ENCODE measurements at regions not wholly inside any gene's neighbourhood (a gene's known extent, or its start where the extent isn't known, plus 50 kb on each side); places are given as distances from the start of the nearest gene placed in this dataset.
A peak's percentile ranks its signal among the peaks of the same experiment; 100 is the strongest.

DNA sequence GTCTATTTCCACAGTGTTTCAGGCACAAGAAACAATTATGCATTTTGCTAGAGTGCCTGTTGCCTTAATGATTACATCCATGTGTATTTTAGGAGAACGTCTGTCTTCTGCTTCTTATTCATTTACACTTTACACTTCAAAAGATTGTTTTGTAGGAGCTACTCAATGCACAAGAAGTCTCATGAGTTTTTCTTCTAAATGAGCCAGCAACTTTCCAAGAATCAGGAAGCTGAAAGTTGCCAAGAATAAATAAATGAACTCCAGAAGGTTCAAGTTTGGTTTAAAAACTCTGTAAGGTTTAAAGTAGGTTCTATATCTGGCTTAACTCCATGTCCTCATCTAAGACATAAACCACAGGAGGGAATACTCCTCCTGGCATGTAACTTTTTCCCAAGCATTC is 103.8 kb upstream of the ADPGK start:
- H3K27me3 Mint-ChIP-seq: peaks cover 8% of the 10 kb centered on the region
- peaks cover 0 to 12% (median 10%) of the 10 kb centered on the region in 3 donors for H3K9me3 Mint-ChIP-seq
- no peaks in the 10 kb centered on the region for H3K36me3 Mint-ChIP-seq
- H3K27ac Mint-ChIP-seq: no peak overlapping the region
- no peak overlapping the region for H3K4me3 Mint-ChIP-seq
- no peaks in the 10 kb centered on the region for H3K4me1 Mint-ChIP-seq

DNA sequence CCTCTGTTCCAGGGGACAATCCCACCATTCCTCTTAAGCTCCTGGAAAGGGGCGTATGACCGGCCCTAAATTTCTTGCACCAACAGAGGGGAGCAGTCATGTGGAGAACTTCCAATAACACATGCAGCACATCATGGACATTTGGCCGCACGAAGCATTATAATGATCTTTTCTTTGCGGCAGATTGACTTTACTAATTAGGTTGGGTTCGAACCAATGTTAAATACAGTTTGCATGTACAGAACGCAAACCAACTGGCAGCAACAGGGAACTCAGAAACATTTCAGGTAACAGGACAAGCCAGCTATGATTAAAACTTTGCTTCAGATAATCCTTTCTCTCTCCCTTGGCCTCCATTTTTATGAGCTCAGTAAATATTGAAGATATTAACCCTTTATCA is 100.8 kb upstream of the ADPGK start:
- Mint-ChIP-seq H3K4me1 (no peaks in the 10 kb centered on the region), H3K27me3 (peaks cover 1% of the 10 kb centered on the region), H3K36me3 (no peaks in the 10 kb centered on the region), H3K9me3 (peaks cover 2 to 14% (median 12%) of the 10 kb centered on the region in 3 donors), H3K4me3 (no peak overlapping the region), H3K27ac (no peak overlapping the region)

DNA sequence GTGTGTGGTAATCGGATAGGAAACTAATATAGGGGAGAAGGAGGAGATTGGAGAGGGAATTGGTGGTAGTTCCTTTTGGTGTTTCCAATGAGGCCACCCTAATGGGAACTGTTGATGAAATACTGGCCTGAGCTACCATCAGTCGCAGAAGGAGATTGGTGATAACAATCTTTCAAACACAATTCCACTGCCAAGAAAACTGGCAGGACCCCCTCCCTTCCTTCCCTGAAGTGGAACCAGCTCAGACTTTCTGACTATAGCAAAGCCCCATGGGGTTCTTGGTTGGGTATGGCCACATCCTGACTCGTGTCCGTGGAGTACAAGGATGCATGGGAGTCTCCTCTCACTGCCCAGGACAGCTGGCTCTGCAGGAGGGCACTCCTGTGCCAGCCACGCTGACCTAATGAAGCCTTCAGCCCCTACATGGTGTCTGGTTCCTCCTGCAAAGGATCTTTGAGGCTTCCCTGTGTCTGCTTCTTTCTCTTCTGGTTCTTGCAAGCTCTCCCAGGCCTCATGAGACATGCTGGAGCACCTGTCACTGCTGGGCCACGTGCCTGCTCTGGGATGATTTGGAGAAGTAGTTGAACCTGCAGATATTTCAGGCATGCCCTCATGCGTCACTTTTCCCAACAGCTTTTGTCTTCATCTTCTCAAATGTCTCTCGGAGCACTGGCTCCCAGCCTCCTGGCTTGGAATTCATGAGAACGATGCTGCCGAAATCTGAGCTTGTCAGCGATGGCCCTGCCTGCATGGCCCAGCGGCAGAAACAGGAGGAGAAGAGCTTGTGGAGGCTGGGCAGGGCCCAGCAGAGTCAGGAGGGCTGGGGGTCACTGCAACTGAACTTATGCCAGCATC is 90.0 kb upstream of the ADPGK start:
- Mint-ChIP-seq H3K4me3 (no peak overlapping the region), H3K4me1 (no peaks in the 10 kb centered on the region), H3K36me3 (no peaks in the 10 kb centered on the region), H3K27me3 (peaks cover 5% of the 10 kb centered on the region), H3K27ac (no peak overlapping the region), H3K9me3 (peaks cover 0 to 4% (median 0%) of the 10 kb centered on the region in 3 donors)

DNA sequence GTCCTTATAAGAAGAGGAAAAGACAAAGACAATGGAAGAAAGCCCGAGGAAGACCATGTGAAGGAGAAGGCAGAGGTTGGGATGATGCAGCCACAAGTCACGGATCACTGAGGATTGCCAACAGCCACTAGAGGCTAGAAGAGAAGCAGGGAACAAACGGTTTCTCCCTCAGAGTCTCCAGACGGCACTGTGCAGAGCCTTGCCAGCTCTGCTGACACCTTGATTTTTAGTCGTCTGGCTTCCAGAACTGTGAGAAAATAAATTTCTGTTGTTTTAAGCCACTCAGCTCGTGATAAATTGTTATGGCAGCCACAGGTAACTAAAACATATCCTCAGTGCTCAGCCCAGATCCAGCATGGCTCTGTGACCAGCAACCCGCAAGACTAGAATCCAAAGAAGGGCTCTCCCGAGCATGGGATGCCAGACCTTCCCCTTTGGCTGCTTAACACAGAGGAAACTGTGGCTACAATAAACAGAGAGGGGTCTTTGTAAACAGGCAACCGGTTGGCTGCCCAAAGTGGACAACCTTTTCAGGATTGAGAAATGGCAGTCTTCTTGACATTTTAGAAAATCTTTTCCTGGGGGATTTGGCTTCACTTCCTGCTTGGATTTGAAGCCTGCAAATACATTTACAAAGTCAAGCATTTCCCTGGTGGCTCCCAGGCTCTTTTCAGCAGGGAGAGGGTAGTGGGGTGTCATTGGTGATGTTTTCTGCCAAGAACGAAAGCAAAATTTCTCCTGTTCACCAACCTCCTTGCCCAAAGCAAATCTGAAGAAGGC is 88.7 kb upstream of the ADPGK start:
- Mint-ChIP-seq H3K36me3 (no peaks in the 10 kb centered on the region), H3K4me1 (no peaks in the 10 kb centered on the region), H3K27me3 (peaks cover 2% of the 10 kb centered on the region), H3K9me3 (peaks cover 0 to 4% (median 0%) of the 10 kb centered on the region in 3 donors), H3K4me3 (no peak overlapping the region), H3K27ac (peak overlapping the region in 1 of 3 donors; percentile 29)

DNA sequence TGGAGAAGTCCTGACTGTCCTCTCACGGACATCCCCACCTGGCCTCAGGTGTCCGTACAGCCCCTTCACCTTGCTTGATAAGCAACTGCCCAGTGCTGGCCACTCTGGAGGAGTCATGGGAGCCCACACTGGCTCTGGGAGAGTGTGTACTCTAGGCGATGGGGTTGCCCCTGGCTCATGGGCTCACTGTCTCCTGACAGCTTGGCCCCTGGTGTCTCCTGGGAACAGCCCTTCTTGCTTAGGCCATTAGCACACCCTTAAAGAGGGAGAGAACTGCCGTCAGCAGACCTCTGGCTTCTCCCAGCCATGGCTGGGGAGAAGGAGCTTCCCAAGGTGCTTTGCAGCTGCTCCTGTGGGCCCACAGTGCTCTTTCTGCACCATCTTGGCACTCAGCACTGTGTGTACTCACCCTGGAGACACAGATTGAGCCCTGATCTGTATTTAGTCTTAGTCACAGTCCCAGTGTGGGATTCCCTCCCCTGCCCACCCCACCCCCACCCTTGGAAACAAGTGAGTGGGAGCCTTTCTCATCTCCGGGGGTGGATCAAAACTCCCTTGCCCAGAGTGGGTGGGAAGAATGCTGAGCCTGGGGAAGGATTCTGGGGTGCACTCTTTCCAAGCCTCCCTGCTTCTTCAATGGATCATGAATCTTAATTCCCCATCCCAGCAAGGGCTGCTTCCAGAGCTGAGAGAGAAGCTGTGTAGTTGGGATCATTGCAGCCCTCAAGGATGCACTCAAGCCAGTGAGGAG is 83.5 kb upstream of the ADPGK start:
- no peaks in the 10 kb centered on the region for H3K36me3 Mint-ChIP-seq
- no peak overlapping the region for H3K4me3 Mint-ChIP-seq
- H3K27me3 Mint-ChIP-seq: peaks cover 13% of the 10 kb centered on the region
- peaks cover 0 to 2% (median 2%) of the 10 kb centered on the region in 3 donors for H3K9me3 Mint-ChIP-seq
- H3K27ac Mint-ChIP-seq: no peak overlapping the region
- peaks cover 0 to 1% (median 0%) of the 10 kb centered on the region in 3 donors for H3K4me1 Mint-ChIP-seq

DNA sequence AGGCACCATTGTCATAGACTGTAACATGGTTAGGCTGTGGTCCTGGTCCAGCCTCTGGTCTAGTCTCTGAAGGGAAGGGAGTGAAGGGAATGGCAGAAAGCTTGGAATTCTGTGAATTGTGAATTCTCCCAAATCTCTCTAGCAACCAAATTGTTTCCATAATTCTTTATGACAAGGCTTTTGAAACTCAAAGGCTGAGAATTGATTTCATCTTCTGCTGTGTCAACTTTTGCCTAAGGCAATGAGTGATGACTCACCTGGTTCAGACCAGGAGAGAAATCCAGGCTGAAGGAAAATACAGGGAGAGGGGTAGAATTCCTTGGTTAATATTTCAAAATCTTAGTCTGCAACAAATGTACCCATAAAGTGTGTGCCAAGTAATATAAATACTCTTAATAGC is 82.6 kb upstream of the ADPGK start:
- Mint-ChIP-seq H3K4me3 (no peak overlapping the region), H3K27me3 (peaks cover 18% of the 10 kb centered on the region), H3K4me1 (peaks cover 0 to 1% (median 0%) of the 10 kb centered on the region in 3 donors), H3K27ac (no peak overlapping the region), H3K36me3 (no peaks in the 10 kb centered on the region), H3K9me3 (peaks cover 0 to 4% (median 2%) of the 10 kb centered on the region in 3 donors)

DNA sequence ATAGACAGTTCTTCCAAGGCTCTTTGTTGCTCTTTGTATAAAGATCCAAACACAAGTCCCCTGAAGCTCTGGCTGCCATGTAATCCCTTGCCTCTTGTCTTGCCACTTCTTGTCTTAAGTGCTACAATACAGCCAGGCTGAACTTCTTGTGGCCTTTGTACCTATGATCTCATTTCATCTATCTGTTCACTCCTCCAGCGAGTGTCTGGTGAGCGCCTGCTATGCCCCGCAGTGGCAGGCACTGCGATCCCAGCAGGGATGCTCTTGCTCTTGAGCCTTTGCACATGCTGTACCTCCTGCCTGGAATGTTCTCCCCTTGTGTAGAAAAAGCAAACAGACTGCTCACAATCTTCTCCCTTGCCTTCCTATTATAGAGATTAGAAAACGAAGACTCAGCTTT is 81.9 kb upstream of the ADPGK start:
- H3K36me3 Mint-ChIP-seq: no peaks in the 10 kb centered on the region
- no peak overlapping the region for H3K27ac Mint-ChIP-seq

DNA sequence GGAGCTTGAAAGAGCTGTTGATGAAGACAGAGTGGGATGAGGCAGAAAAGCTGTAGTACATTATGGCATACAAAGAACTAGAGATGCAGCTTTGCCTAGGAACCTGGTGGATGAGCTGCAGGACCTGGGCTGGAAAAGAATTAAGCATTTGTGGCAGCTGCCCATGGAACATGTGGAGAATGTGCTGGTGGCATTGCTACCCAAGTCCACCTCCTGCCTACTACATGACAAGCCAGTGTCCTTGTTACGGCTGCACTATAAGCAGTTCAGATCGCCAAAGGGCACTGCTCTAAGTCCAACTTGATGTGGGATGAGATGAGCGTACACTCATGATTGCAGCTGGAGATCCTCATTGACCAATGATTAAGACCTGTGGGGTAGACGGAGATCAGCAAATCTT is 81.1 kb upstream of the ADPGK start:
- Mint-ChIP-seq H3K27ac (no peak overlapping the region), H3K4me1 (peaks cover 0 to 1% (median 0%) of the 10 kb centered on the region in 3 donors), H3K4me3 (no peak overlapping the region), H3K36me3 (no peaks in the 10 kb centered on the region), H3K9me3 (peaks cover 0 to 4% (median 0%) of the 10 kb centered on the region in 3 donors), H3K27me3 (peaks cover 20% of the 10 kb centered on the region)

More for the DNA sequence above, 81.9 kb upstream of the ADPGK start:
- Mint-ChIP-seq H3K27me3 (peaks cover 19% of the 10 kb centered on the region), H3K4me3 (no peak overlapping the region), H3K9me3 (peaks cover 0 to 4% (median 2%) of the 10 kb centered on the region in 3 donors), H3K4me1 (peaks cover 0 to 1% (median 0%) of the 10 kb centered on the region in 3 donors)

DNA sequence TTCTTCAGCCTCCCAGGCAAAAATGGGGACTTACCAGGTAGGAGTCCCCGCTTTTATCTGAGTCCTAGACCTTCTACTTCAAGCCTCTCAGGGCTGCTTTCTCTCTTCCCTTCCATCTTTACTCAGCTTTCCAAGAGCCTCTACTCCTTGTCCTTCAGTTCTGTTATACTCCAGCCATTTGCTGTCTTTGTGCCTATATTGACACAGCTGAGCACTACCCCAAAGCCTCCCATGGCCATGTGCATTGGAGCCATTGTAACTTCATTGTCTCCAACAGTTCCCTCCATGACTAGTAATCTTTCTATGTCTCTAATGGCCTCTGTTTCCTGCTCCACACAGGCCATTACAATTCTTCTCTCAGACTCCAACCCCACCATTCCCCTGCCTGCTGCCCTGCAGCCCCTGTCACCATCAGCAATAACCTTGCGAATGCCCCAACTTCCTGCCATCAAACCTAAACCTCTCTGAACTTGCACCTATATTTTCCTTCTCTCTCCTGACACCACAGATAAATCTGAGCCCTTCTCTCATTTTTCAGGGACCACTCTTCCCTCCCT is 77.9 kb upstream of the ADPGK start:
- peak overlapping the region in 1 of 3 donors; percentile 74 for H3K27ac Mint-ChIP-seq
- no peaks in the 10 kb centered on the region for H3K36me3 Mint-ChIP-seq

DNA sequence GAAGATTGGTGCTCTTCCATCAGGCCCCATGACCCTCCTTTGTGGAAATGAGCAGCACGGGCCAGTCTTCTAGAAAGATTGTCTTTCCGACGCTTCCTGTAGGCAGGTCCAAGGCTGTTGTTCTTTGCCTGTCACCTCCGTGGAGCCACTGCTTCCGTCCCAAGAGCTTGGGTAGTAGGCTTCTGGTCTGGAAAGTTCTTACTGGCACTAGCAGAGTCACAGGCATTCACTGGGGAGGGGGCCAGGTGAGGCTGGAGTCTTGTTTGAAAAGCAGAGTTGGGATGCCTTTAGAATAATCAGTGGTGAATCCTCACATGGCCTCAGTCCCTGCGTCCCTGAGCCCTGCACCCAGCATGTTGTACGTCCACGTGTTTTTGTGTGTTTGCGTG is 76.2 kb upstream of the ADPGK start:
- Mint-ChIP-seq H3K36me3 (no peaks in the 10 kb centered on the region), H3K4me1 (no peaks in the 10 kb centered on the region), H3K27me3 (peaks cover 24% of the 10 kb centered on the region), H3K27ac (no peak overlapping the region), H3K9me3 (peaks cover 0 to 4% (median 0%) of the 10 kb centered on the region in 3 donors), H3K4me3 (no peak overlapping the region)

More for the DNA sequence above, 77.9 kb upstream of the ADPGK start:
- Mint-ChIP-seq H3K9me3 (peaks cover 0 to 4% (median 0%) of the 10 kb centered on the region in 3 donors), H3K4me1 (peaks cover 0 to under 1% (median 0%) of the 10 kb centered on the region in 3 donors), H3K27me3 (peaks cover 27% of the 10 kb centered on the region), H3K4me3 (no peak overlapping the region)

DNA sequence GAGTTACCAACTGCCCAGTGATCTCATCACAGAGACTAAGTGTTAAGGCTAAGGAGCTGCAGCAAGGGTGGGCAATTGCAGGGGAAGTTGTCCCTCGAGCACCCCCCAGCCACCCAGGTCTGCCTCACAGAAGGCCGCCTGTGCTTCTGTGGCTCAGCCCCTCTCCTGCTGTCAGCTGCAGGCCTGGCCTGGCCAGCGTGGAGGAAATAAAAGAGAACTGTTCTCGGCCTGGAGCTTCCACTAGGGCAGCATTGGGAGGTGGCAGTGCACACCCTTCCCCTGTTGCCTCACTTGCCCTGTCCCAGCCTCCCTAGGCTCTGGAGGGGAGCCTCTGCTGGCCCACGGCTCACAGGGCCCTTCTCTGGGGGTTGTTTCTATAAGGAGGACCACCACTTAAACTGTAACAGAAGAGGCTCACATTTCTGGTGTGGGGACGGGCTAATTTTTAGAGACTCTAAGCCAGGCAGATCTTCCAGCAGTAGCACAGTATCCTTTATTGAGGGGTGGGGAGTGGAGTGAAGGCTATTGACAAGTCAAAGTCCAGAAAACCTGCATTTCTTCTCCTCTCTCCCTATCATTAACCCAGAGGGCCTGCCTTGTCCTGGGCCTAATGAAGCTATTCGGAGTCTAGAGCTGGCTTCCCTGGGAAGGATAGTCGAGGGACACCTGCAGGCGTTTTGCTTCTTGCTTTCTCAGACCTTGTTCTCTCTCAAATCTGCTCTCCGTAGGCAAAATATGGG is 75.6 kb upstream of the ADPGK start:
- H3K4me1 Mint-ChIP-seq: no peaks in the 10 kb centered on the region

DNA sequence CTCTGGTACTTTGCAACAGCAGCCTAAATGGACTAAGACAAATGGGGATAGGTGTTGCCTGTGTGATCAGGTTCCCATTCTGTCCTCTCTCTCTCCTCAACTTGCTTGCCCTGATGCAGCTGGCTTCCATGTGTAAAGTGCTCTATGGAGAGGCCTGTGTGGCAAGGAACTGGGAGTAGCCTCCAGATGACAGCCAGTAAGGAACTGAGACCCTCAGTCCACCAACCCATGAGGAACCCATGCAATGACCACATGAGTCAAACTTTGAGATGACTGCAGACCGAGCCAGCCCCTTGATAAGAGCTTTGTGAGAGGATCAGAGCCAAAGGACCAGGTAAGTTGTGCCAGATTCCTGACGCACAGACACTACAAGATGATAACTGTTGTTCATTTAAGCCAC is 74.6 kb upstream of the ADPGK start:
- H3K9me3 Mint-ChIP-seq: peaks cover 0 to 4% (median 0%) of the 10 kb centered on the region in 3 donors
- H3K4me3 Mint-ChIP-seq: no peak overlapping the region
- no peaks in the 10 kb centered on the region for H3K36me3 Mint-ChIP-seq
- no peaks in the 10 kb centered on the region for H3K4me1 Mint-ChIP-seq
- no peak overlapping the region for H3K27ac Mint-ChIP-seq
- peaks cover 21% of the 10 kb centered on the region for H3K27me3 Mint-ChIP-seq

More for the DNA sequence above, 75.6 kb upstream of the ADPGK start:
- no peak overlapping the region for H3K27ac Mint-ChIP-seq
- no peaks in the 10 kb centered on the region for H3K36me3 Mint-ChIP-seq
- no peak overlapping the region for H3K4me3 Mint-ChIP-seq
- peaks cover 0 to 4% (median 0%) of the 10 kb centered on the region in 3 donors for H3K9me3 Mint-ChIP-seq
- peaks cover 24% of the 10 kb centered on the region for H3K27me3 Mint-ChIP-seq

DNA sequence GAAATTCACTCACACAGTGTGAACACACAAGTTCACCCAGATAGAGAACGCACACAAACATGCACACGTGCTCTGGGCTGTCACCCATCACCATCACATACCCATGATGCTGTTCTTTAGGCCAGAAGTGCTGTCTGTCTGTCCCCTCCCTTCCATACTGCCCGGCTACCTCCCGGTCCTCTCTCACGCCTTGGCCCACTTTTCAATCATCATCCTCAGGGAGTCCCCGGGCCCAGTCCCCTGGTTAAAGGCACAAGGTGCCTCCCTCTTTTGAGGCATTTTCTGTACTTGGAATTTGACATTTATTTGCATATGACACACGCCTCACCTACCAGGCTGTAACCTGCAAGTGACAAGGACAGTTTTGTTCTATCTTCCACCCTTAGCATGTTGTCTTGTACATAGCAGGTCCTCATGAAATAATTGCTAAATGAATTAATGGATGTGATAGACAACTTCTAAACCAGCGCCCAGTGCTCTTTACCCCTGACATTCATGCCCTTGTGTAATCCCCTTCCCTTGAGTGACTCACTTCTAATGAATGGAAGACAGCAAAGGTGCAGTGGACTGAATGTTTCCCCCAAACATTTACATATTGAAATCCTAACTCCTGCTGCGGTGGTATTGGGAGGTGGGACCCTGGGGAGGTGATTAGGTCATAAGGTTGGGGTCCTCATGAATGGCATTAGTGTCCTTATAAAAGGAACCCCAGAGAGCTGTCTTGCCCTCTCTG is 73.9 kb upstream of the ADPGK start:
- Mint-ChIP-seq H3K4me1 (no peaks in the 10 kb centered on the region), H3K4me3 (no peak overlapping the region), H3K9me3 (peaks cover 0 to 4% (median 0%) of the 10 kb centered on the region in 3 donors), H3K27me3 (peaks cover 18% of the 10 kb centered on the region), H3K27ac (no peak overlapping the region), H3K36me3 (no peaks in the 10 kb centered on the region)
